ENCODE measurements at regions not wholly inside any gene's neighbourhood (a gene's known extent, or its start where the extent isn't known, plus 50 kb on each side); places are given as distances from the start of the nearest gene placed in this dataset.

- no peak for DNase-seq (ENCODE audit: low spot score in 2 of 2)
- TF ChIP-seq EP300 (IDR thresholded peaks at IDR 0.05), result no peak
- TF ChIP-seq CTCF (IDR thresholded peaks at IDR 0.05), result no peak
- TF ChIP-seq POLR2A (IDR thresholded peaks at IDR 0.05), result no peak
- Histone ChIP-seq H3K36me3 (no peaks in the 10 kb centered on the region), H3K4me3 (no peak overlapping the region), H3K4me1 (peaks cover 0 to 22% (median 5%) of the 10 kb centered on the region in 4 donors), H3K27ac (no peak overlapping the region), H3K9me3 (no peaks in the 10 kb centered on the region), H3K27me3 (no peaks in the 10 kb centered on the region)
- 63 to 75% methylated on average over 10 of the region's 10 CpGs for WGBS, 2 donors
Observed at GRCh38 chr10:124222988-124223710, 129.8 kb upstream of the CHST15 start.

GRCh38 chr10:124222318-124222987 is 129.1 kb upstream of the CHST15 start:
- WGBS, 2 donors, result 63 to 68% methylated on average over 14 to 15 of the region's 15 CpGs
- no peak overlapping the region for H3K27ac ChIP-seq

GRCh38 chr10:124221356-124222317 is 128.2 kb upstream of the CHST15 start:
- H3K4me1 ChIP-seq, result peaks cover 0 to 22% (median 5%) of the 10 kb centered on the region in 4 donors
- no peak overlapping the region for H3K27ac ChIP-seq
- H3K9me3 ChIP-seq, result no peaks in the 10 kb centered on the region
- WGBS, 2 donors, result 38 to 41% methylated on average over 22 of the region's 22 CpGs
- no peak for DNase-seq (ENCODE audit: low spot score in 2 of 2)
- TF ChIP-seq POLR2A (IDR thresholded peaks at IDR 0.05), result no peak
- TF ChIP-seq CTCF (IDR thresholded peaks at IDR 0.05), result no peak
- TF ChIP-seq EP300 (IDR thresholded peaks at IDR 0.05), result no peak
- no peak overlapping the region for H3K4me3 ChIP-seq
- H3K36me3 ChIP-seq, result no peaks in the 10 kb centered on the region
- no peaks in the 10 kb centered on the region for H3K27me3 ChIP-seq

More at GRCh38 chr10:124222318-124222987, 129.1 kb upstream of the CHST15 start:
- H3K27me3 ChIP-seq, result no peaks in the 10 kb centered on the region
- DNase-seq (ENCODE audit: low spot score in 2 of 2), result no peak
- no peaks in the 10 kb centered on the region for H3K9me3 ChIP-seq
- TF ChIP-seq CTCF (IDR thresholded peaks at IDR 0.05), result no peak
- no peak for TF ChIP-seq EP300 (IDR thresholded peaks at IDR 0.05)
- no peak for TF ChIP-seq POLR2A (IDR thresholded peaks at IDR 0.05)
- no peak overlapping the region for H3K4me3 ChIP-seq
- peaks cover 0 to 22% (median 5%) of the 10 kb centered on the region in 4 donors for H3K4me1 ChIP-seq
- no peaks in the 10 kb centered on the region for H3K36me3 ChIP-seq

GRCh38 chr10:124220971-124221355 is 127.6 kb upstream of the CHST15 start:
- TF ChIP-seq EP300 (IDR thresholded peaks at IDR 0.05) (no peak), CTCF (IDR thresholded peaks at IDR 0.05) (no peak), POLR2A (IDR thresholded peaks at IDR 0.05) (no peak)
- H3K4me1 ChIP-seq, result peaks cover 0 to 22% (median 5%) of the 10 kb centered on the region in 4 donors

More at GRCh38 chr10:124220971-124221355, 127.6 kb upstream of the CHST15 start:
- no peaks in the 10 kb centered on the region for H3K36me3 ChIP-seq
- no peaks in the 10 kb centered on the region for H3K9me3 ChIP-seq
- no peak for DNase-seq (ENCODE audit: low spot score in 2 of 2)
- 72 to 80% methylated on average over 12 of the region's 12 CpGs for whole genome bisulfite sequencing, 2 donors
- H3K27ac ChIP-seq, result no peak overlapping the region
- H3K27me3 ChIP-seq, result no peaks in the 10 kb centered on the region
- no peak overlapping the region for H3K4me3 ChIP-seq
